Lung (tissue), 11 donors: ENCODE measurements at regions not wholly inside any gene's neighbourhood (a gene's known extent, or its start where the extent isn't known, plus 50 kb on each side); places are given as distances from the start of the nearest gene placed in this dataset.
"Not testable (repeated sequence)": the region's sequence is repeated elsewhere in the genome, so short reads cannot be mapped to it uniquely, and the experiment has no call there.

Experiments
- ATAC-seq: fragments of 200-7000 bp; cut with Tn5 transposase; one replicate; pipeline ENCODE4 v1.9.1; 2020; ENCODE audit warnings: moderate number of reproducible peaks; ENCODE audit not compliant: insufficient read depth, low FRiP score
- DNase-seq, 3 donors: peaks; one replicate each; pipeline ENCODE4 v3.0.0-alpha.2; 2013 to 2017
- H3K27ac ChIP-seq, 2 donors: one replicate each; pipeline ENCODE4 v1.5.1; 2013; ENCODE audit warnings: mild to moderate bottlenecking in 2 of 2, moderate library complexity in 2 of 2, control low read depth in 1 of 2, inconsistent platforms in 1 of 2, low read depth in 1 of 2, low read length in 1 of 2
- H3K27me3 ChIP-seq, 3 donors: one replicate each; pipeline ENCODE4 v1.5.1; 2013; ENCODE audit warnings: low read length in 2 of 3; ENCODE audit not compliant: control insufficient read depth in 3 of 3, insufficient read depth in 3 of 3
- H3K36me3 ChIP-seq, 4 donors: one replicate each; pipeline ENCODE4 v1.5.1; 2013; ENCODE audit warnings: low read length in 4 of 4, mild to moderate bottlenecking in 1 of 4, moderate library complexity in 1 of 4; ENCODE audit not compliant: control insufficient read depth in 4 of 4, insufficient read depth in 4 of 4
- H3K4me1 ChIP-seq, 5 donors: one replicate each; pipeline ENCODE4 v1.5.1; 2013; ENCODE audit warnings: low read length in 5 of 5, mild to moderate bottlenecking in 2 of 5, moderate library complexity in 1 of 5; ENCODE audit not compliant: control insufficient read depth in 5 of 5, insufficient read depth in 5 of 5
- H3K4me3 ChIP-seq: one replicate; pipeline ENCODE4 v1.5.1; 2013; ENCODE audit warnings: mild to moderate bottlenecking, control low read depth, moderate library complexity
- H3K9ac ChIP-seq, 2 donors: one replicate each; pipeline ENCODE4 v1.5.1; 2013; ENCODE audit warnings: low read length in 2 of 2, control low read depth in 1 of 2; ENCODE audit not compliant: insufficient read depth in 1 of 2
- H3K9me3 ChIP-seq, 4 donors: one replicate each; pipeline ENCODE4 v1.5.1; 2013; ENCODE audit warnings: low read length in 3 of 4, mild to moderate bottlenecking in 1 of 4, moderate library complexity in 1 of 4; ENCODE audit not compliant: control insufficient read depth in 4 of 4, insufficient read depth in 3 of 4
- WGBS, 2 donors: extraction: QIAGEN DNeasy Blood & Tissue Kit; methylation state at CpG; one replicate each; pipeline ENCODE4 v1.1.7; 2013; 5-methylcytosine and 5-hydroxymethylcytosine counted together
- TF ChIP-seq, protein P1 (sequence below): IDR thresholded peaks from 2 replicates; pipeline ENCODE4 v1.5.1; 2012; ENCODE audit warnings: mild to moderate bottlenecking; ENCODE audit errors: control extremely low read depth, extremely low read depth
- donor health status: control.
- donor health status: control.
- donor health status: Bipolar disorder and iron deficiency.
- donor health status: healthy.
- donor health status: DM: yes; HTN: yes; CAD: no.

DNA sequence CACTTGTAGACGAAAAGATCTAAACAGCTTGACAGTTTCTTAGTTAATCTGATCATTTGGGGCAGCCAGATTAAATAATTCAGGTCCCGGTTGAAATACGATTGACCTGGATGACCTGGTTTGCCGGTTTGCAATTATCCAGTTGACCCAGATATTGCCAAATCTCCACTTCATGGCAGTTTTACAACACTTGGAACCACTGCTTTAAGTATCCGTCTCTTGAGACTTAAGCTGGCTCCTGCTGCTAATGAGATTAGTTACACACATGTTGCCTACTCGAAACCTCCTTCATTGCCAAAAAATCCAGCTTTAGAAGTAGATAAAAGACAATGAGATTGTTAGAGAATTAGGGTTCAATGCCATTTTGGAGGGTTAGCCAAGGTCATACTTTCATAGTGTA is 136.2 kb upstream of the HAPLN1 start:
- no peaks in the 10 kb centered on the region for H3K9me3 ChIP-seq
- H3K27me3 ChIP-seq, result no peaks in the 10 kb centered on the region
- 60 to 77% methylated on average over 6 of the region's 6 CpGs for WGBS, 2 donors
- no peak for DNase-seq
- H3K9ac ChIP-seq, result no peak overlapping the region
- H3K4me3 ChIP-seq, result no peak overlapping the region
- H3K36me3 ChIP-seq, result no peaks in the 10 kb centered on the region
- H3K4me1 ChIP-seq, result peaks cover 0 to 2% (median 0%) of the 10 kb centered on the region in 5 donors
- H3K27ac ChIP-seq, result no peak overlapping the region
- TF ChIP-seq, protein P1, sequence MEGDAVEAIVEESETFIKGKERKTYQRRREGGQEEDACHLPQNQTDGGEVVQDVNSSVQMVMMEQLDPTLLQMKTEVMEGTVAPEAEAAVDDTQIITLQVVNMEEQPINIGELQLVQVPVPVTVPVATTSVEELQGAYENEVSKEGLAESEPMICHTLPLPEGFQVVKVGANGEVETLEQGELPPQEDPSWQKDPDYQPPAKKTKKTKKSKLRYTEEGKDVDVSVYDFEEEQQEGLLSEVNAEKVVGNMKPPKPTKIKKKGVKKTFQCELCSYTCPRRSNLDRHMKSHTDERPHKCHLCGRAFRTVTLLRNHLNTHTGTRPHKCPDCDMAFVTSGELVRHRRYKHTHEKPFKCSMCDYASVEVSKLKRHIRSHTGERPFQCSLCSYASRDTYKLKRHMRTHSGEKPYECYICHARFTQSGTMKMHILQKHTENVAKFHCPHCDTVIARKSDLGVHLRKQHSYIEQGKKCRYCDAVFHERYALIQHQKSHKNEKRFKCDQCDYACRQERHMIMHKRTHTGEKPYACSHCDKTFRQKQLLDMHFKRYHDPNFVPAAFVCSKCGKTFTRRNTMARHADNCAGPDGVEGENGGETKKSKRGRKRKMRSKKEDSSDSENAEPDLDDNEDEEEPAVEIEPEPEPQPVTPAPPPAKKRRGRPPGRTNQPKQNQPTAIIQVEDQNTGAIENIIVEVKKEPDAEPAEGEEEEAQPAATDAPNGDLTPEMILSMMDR, result no peak
- ATAC-seq, result no peak

DNA sequence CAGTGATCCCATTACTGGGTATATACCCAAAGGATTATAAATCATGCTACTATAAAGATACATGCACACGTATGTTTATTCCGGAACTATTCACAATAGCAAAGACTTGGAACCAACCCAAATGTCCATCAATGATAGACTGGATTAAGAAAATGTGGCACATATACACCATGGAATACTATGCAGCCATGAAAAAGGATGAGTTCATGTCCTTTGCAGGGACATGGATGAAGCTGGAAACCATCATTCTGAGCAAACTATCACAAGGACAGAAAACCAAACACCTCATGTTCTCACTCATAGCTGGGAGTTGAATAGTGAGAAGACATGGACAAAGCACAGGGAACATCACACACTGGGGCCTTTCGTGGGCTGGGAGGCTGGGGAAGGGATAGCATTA is 129.8 kb upstream of the HAPLN1 start:
- WGBS, 2 donors, result 93 to 95% methylated on average over 3 of the region's 3 CpGs
- not testable (repeated sequence) for H3K9me3 ChIP-seq, H3K36me3 ChIP-seq, H3K4me1 ChIP-seq, H3K9ac ChIP-seq, H3K27ac ChIP-seq, DNase-seq, H3K27me3 ChIP-seq, ATAC-seq, H3K4me3 ChIP-seq

DNA sequence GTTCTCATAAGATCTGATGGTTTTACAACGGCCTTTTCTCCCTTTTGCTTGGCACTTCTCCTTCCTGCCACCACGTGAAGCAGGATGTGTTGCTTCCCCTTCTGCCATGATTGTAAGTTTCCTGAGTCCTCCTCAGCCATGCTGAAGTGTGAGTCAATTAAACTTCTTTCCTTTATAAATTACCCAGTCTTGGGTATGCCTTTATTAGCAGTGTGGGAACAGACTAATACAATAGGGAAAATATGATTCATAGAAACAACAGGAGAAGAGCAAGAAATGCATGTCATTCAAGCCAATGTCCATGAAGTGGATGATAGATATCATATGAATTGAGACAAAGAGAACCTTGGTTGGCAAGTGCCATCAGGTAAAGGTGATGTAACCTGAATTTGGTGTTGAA is 128.3 kb upstream of the HAPLN1 start:
- no peak for DNase-seq
- Histone ChIP-seq H3K27ac (no peak overlapping the region), H3K4me1 (peaks cover 0 to 1% (median 0%) of the 10 kb centered on the region in 5 donors), H3K27me3 (no peaks in the 10 kb centered on the region), H3K4me3 (no peak overlapping the region), H3K9ac (no peak overlapping the region), H3K36me3 (no peaks in the 10 kb centered on the region), H3K9me3 (no peaks in the 10 kb centered on the region)
- TF ChIP-seq, protein P1, result no peak
- 14 to 37% methylated on average over 2 of the region's 2 CpGs for WGBS, 2 donors
- no peak for ATAC-seq

DNA sequence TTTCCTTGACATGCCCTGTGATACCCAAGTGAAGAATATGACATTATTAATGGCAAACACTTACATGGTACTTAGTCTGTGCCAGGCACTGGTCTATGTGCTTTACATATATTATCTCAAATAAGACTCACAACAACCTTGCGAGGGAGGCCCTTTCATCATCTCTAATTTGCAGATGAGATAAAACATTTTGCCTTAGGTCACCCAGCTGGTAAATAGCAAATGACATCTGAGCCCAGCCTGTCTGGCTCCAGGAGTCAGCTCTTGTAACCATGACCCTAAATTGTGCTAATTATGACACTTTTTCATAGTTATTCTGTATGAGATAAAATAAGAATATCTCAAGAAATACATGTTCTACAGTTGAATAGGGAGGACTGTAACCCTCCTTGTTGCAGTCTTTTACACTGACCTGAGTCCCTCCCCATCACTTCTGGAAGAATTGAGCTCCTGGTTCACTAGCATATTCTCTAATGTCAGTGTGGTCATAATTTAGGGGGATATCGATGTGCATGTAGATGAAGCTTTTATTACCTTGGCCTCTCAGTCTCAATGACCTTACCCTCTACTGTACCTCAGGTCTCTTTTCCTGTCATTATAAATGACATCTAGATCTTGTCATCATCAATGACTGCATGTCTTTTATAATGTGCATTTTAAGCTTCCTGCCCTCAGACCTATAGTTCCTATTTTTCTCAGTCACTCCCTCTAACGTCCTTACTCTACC is 126.1 kb upstream of the HAPLN1 start:
- no peak for ATAC-seq
- no peak overlapping the region for H3K27ac ChIP-seq
- H3K4me1 ChIP-seq, result peaks cover 0 to 1% (median 0%) of the 10 kb centered on the region in 5 donors
- no peak for DNase-seq
- no peak overlapping the region for H3K9ac ChIP-seq
- WGBS, 2 donors, result 74 to 77% methylated on average over 3 of the region's 3 CpGs
- no peaks in the 10 kb centered on the region for H3K9me3 ChIP-seq
- no peaks in the 10 kb centered on the region for H3K27me3 ChIP-seq
- no peak overlapping the region for H3K4me3 ChIP-seq
- H3K36me3 ChIP-seq, result no peaks in the 10 kb centered on the region
- TF ChIP-seq, protein P1, result no peak
